NCI-H510A (cell line): ENCODE measurements at regions not wholly inside any gene's neighbourhood (a gene's known extent, or its start where the extent isn't known, plus 50 kb on each side); places are given as distances from the start of the nearest gene placed in this dataset.

ENCODE experiments used
- DNase-seq: peaks from one replicate; lab custom pipeline; 2025; lab: John Stamatoyannopoulos, UW

DNA sequence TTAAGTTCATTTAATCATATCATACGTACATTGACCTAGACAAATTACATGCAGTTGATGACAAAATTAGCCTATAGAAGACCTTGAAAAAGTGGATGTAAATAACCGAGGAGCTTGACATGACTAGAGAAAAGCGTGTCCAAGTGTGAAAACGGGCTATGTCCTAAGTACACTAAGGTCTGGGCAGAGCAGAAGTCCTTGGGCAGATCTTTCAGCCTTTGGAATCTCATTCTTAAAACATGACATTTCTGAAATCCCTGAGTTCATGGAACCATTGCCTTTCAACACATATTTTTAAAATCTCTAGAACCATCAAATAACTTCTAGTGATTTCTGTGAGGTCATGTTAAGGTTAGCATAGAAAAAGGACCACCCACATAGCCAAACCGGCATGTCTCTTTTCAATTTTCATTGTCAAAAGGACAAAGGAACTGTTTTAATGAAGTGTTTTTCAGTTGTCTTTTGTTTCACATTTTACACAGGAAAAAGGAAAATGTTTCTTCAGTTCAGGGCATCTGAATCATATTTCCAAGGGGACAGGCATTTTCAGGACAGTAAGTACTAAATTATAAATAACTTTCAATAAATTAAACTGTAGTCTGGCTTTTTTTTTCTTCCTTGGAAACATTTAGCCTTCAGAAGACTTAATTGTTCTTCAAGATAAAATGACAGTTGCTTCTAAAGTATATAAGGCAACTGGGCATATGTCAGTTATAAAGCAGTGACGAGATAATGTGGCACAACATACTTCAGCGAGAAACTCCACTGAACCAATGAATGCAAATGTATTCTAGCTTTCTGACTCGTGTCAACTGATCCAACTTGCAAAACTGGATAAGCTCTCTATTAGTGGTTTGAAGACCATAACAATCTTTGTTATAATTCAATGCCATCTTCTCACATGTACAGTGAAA lies 416.8 kb downstream of the NFIB start:
- no peak for DNase-seq

DNA sequence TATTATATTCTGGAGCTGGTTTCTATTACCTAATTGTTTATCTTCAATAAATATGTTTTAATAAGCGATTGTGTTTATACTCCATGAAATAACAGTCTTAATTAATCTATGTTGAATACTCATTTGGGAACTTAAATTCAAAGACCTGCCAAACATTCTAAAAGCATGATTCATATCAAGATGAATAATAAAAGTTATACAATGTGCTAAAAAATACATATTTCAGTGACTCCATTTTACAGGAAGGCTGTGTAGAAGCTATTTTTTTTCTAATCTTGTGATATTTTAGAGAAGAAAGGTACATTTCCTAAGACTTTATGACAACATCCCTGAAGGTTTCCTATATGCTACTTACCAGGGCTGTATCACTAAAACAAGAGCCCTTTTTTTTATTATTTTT lies 417.9 kb downstream of the NFIB start:
- no peak for DNase-seq

DNA sequence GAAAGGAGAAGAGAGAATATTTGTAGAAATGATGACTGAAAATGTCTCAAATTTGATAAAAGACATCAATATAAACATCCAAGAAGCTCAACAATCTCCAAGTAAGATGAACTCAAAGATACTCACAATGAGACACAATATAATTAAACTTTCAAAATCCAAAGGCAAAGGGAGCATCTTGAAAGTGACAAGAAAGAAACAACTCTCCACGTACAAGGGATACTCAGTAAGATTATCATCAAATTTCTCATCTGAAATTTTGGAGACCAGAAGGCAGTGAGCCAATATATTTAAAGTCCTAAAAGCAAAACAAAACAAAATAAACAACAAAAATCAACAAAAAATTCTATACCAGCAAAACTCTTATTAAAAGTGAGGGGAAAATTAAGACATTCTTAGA lies 428.7 kb downstream of the NFIB start:
- no peak for DNase-seq

DNA sequence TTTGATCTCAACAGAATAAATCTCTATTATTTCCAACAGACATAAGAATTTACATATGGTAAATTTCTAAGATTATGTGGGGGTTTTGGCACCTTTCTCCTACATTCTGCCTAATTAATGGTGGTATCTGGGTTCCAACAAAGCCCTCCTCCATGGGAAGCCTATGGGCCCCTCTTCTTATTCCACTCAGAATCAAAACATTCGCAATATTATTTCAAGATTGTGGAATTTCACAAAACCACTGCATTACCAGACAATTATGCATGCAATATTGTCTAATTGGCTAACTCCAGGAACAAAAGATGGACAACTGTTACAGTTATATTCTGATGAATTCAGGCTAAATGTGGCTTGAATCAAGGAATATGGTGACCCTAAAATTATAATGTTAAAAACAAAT lies 434.0 kb downstream of the NFIB start:
- DNase-seq = no peak

DNA sequence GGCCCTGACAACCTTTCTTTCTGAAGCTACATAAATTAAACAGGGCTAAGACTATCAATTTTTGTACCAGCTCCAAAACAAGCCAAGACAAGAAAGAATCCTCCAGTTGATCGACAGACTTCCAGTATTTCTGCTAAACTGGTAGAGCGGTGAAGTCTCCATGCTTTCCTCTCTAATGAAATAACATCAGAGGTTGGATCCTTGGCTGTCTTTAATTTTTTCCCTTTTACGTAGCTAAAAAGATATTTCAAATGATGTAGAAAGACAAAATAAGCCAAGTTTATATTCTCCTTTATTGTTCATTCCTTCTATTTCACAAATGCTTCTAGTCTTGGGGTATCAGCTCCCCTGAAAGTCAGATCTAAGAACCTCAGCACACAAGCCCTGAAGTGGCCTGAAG lies 434.9 kb downstream of the NFIB start:
- no peak for DNase-seq

DNA sequence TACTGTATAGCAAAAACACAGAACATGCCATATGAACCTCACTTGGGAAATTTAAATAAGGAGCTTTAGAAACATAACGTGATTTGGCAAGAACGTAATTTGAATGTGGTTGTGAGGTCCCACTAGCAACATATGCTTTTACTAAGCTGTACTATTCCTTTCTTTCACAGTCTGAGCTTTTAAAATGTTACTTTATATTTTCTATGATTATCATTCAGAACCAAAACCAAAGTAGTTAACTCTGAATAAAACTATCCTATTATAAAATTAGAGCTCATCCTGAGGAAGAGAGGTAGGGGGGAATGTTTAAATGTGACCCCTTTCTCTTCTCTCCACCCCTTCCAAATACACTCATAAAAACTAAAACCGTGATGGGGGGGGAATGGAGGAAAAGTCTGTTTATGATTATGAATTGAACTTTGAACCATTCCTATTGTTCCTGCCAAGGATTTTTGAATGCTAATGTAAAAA lies 435.7 kb downstream of the NFIB start:
- no peak for DNase-seq

DNA sequence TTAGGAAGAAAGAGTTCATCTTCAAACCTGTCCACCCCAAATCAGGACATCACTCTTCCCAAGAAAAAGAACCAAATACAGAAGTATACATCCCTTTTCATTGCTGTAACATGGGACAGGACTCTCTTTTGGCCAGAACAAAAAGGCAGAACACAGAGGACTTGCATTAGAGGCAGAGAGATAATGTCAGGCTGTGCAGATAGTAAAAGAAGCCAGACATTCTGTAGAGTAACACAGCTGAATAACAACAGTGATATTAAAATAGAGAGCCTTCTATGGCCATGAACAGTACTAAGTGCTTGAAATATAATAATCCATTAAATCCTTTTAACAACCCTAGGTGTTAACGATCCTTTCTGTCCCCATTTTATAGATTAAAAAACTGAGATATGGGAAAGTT lies 437.2 kb downstream of the NFIB start:
- no peak for DNase-seq

DNA sequence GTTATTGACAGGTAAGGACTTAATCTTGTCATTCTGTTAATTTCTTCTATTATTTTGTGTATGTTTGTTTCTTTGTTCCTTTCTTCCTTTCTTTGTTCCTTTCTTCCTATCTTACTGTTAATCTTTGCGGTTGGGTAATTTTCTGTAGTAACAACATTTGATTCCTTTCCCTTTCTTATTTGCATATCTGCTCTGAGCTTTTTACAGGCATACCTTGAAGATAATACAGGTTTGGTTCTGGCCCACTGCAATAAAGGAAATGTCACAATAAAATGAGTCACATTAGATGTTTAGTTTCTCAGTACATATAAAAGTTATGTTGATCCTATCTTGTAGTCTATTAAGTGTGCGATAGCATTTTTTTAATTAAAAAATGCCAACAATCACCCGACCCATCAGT lies 440.7 kb downstream of the NFIB start:
- no peak for DNase-seq

DNA sequence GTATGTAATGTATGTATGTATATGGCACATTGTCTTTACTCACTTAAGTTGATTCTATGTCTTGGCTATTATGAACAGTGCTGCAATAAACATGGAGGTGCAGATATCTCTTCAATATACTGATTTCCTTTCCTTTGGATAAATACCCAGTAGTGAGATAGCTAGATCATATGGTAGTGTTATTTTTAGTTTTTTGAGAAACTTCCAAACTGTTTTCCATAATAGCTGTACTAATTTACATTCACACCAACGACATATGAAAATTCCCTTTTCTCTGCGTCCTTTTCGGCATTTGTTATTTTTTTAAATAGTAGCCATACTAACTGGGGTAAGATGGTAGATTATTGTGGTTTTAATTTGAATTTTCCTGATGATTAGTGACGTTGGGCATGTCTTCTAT lies 445.6 kb downstream of the NFIB start:
- DNase-seq = no peak

DNA sequence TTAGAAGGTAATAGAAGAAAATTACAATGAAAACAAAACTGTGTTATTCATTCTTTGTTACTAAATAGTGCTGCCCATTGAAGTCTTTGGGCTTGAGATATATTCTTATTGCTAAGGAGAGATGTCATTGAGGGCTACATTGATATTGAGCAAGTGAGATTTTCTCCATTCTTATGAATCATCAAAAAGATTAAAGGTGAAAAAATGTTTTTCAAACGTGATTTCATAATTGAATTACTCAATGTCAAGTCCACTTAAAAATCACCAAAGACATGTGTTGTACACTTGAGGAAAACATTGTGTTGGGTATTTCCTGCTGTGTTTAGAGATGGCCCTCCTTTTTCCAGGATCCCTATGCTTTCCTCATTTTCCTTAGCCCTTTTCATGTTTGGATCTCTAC lies 448.1 kb downstream of the NFIB start:
- no peak for DNase-seq

DNA sequence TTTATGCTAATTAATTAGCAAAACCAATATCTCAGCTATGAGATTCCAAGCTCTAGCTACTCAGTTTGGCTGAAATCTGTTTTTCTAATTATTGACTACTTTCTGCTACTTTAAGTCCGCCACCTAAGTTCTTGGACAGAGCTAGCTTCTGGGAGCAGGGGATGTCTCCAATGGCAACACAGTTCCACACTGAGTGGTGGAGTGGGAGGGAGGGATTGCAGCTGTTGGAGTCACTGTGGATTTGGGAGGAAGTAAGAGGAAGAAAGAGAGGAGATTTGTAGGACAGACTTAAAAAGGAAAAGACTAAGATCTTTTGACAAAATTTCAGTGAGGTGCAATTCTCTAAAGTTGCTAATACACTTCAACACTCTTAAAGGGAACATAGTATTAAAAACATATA lies 450.8 kb downstream of the NFIB start:
- no peak for DNase-seq

DNA sequence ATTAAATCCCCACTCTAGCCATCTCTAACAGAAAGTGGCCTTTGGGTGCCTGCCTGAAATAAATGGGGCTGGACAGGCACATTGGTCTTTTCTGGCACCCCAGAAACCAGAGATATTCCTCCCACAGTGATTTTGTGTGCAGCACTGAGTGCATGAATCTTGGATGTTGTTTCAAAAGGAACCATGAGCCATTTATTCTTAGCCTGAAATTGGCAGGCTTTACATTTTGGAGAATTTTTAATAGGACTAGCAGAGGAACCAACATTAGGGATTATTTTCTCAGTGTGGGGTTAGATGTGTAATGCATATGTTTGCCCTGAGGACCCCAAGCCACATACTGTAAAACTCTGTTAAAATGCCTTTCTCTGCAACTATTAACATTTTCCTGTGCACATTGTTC lies 451.3 kb downstream of the NFIB start:
- no peak for DNase-seq

DNA sequence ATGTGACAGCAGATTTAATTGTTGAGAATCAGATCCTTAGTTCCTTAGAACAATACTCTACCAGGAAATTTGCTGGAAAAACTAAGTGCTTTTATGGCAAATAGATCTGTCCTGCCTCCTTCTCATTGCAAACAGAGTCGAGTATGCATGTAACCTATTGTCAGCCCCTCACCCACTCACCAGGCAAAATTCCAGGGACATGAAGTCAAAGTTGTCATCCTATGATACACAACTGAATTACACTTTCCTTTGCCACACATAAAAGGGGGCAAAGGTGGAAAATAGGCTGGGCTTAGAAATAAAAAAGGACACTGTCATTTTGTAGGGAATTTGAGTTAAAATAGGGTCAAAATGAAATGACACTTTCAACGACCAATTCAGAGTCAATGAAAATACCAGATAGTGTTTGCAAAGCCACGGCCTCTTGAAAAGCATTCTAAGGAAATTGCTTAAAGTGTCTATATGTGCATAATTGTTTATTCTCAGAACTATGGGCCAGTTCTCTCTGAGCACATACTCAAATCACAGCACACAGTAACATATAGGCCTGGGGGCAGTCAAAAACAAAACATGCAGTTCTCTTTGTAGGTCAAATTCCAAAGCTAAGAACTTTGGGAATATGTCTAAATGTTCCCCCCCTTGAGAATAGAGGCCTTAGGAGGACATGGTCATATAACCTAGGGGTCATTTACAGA lies 452.8 kb downstream of the NFIB start:
- DNase-seq = no peak

DNA sequence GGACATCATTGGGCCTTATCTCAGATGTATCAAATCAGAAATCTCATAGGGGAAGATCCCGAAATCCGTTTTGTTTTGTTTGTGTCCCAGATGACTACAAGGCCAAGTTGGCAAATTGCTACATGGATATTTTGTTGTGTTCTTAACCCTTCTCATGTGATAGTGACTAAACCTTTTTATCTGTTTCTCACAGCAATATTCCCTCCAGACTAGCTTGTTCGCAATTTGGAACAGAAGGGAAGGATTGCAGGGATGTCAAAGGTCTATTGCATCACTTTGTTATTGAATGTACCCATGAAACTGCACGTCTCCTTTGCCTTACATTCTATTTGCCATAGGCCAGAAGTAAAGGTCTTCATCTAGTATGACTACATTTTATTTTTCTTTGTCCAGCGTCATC lies 453.9 kb downstream of the NFIB start:
- DNase-seq = no peak

DNA sequence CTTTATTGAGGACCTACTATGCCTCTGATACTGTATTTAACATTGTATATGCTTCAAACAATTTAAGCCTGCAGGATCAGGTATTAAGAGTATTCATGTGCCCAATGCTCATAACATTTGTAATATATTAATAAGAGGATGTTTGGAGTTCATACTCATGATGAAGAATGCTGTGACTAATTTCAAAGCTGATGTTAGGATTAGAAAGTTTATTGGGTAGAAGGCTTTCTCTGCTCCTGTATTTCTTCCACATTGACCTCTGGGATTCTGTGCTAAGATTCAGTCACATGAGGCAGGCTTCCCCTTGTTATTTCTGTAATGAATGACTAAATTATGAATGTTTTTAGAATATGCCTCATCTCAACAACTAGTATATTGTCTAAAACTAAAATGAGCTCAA lies 456.4 kb downstream of the NFIB start:
- DNase-seq = no peak

DNA sequence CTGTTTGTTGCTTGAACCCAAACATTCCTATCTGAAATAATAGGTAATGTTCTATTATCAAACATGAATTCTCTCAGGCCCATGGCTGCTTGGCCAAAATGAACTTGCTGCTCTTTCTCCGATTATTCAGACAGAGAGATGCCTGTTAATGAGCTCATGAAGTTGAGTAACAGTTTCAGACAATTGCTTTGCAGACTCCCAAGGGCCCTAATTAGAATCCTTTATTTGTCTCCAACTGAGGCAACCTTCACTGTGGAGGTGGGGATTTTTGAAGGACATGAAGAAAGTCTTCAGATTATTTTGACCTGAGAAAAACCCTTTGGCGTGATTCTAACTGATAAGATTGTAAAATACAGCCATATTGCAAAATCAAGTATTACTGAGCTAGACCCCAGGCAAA lies 466.7 kb downstream of the NFIB start:
- no peak for DNase-seq

DNA sequence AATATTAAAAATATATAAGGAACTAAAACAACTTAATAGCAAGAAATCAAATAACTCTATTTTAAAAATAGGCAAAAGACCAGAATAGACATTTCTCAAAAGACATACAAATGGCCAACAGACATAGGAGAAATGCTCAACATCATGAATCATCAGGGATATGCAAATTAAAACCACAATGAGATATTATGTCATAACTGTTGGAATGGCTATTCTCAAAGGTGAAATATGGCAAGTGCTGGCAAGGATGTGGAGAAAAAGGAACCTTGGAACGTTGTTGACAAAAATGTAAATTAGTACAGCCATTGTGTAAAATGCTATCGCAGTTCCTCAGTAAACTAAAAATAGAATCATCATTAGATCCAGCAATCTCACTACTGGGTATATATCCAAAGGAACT lies 468.5 kb downstream of the NFIB start:
- no peak for DNase-seq

DNA sequence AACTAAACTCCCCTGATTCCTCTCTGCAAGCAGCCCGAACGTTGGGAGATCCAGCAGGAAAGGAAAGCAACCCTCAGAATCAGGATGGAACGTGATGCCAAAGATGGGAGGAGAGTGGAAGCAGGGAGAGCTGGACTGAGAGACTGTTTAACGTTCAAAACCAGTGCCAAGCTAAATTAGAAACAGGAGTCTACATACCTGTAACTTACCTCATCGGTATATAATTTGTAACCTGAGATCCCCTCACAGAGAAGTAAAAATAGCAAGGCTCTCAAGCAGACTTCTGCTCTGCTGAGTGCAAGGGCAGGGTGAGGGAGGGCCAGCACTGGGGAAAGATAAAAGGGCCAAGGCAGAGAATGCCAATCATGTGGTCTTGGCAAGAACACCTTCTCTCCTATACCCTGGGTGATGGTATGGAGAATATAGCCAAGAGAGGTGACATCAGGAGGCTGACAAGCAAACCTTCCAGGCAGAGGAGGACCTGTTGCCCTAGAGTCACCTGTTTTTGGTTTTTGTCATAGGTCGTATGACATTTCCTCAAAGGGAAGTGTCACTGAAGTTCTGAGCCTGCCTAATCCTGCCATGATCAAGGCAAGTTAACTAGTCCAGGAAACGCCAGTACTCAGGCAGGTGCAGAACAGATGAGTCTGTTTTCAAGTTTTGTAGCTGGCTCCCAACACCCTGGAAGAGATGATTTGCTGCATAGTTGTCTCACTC lies 472.0 kb downstream of the NFIB start:
- peak; percentile 56 for DNase-seq

DNA sequence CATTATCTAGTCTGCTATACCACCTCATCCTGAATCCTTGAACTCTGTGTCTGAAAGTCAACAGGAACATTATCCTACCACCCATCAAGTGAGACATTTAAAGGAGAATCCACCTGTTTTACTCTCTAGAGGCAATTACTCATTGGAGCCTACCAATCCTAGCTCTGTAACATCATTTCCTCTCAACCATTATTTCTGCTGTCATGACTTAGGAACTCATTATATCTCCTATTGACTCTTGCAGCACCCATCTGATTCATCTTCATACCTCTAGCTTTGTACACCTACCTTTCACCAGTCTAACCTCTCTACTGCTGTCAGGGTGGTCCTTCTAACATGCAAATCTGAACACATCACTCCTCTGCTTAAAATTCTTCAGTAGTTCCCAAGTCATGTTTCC lies 481.5 kb downstream of the NFIB start:
- no peak for DNase-seq

DNA sequence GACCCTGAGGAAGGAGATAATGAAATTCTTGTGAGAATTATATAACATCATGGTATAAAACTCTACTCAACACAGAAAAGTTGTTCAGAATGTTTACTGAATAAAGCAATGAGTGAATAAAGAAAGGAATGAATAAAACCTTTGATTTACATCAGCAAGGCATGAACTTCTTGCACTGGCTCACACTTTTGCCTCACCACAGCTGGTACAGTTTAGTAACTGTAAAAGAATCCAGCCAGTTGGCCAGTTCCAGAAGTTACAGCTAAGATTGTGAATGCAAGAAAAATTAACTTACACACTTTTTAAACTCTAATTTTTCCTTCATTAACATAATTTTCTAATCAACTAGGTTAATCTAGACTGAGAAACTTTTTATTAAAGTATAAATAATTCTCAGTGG lies 490.9 kb downstream of the NFIB start:
- DNase-seq = no peak

DNA sequence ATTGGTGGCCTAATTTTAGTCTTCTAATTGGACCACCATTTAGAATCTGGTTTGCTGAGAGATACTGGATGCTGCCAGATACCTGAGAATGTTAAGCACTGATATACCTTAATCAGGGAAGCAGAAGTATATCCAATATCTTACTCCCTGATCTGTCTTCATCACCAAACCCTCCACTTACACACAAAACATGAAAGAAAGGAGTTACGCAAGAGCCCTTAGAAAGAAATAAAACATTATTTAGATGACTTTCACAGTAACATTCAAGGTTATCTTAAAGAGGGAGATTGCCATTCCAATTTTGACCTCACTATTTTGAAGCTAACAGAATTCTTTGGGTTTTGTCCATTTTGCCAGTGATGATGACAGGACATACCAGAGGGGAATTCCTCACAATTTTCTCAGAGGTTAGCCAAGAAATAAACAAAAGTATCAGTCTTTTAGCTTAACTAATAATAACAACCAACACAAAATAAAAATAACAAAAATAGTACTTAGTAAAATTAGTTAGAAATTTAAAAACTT lies 496.1 kb downstream of the NFIB start:
- DNase-seq = no peak

DNA sequence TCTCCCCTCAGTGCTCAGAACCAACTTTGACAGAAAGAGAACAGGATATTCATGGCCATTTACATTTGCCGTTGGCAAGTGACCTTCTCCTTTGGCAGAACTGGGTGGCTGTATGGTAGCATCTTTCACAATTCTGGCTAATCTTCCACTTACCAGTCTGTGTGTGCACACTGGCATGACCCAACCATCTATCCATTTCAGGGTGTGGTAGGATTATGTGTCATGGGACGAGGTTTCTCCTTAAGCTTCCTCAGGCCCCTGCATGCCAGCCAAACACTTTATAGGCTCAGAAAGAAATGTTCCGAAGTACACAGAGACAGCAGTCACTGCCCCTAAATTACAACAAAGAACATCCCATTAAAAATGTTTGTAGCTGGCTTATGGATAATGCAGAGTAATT lies 497.1 kb downstream of the NFIB start:
- DNase-seq = no peak
